ENCODE measurements at regions not wholly inside any gene's neighbourhood (a gene's known extent, or its start where the extent isn't known, plus 50 kb on each side); places are given as distances from the start of the nearest gene placed in this dataset.

GRCh38 chr9:108652851-108653250 is 202.9 kb downstream of the ACTL7B start:
- no peak for TF ChIP-seq CTCF (IDR thresholded peaks at IDR 0.05)
- no peak for TF ChIP-seq POLR2A (IDR thresholded peaks at IDR 0.05)
